WERI-Rb-1 (cell line): ENCODE measurements at regions not wholly inside any gene's neighbourhood (a gene's known extent, or its start where the extent isn't known, plus 50 kb on each side); places are given as distances from the start of the nearest gene placed in this dataset.

ENCODE experiments used
- DNase-seq: peaks from one replicate; pipeline ENCODE4 v3.0.0-alpha.2; 2020
- H3K27ac ChIP-seq: fragments of 250-450 bp; sonication (Bioruptor Pico); 2 replicates; pipeline ENCODE4 v1.5.1; 2020; ENCODE audit warnings: mild to moderate bottlenecking, moderate library complexity
- H3K27me3 ChIP-seq: fragments of 250-450 bp; sonication (Bioruptor Pico); 2 replicates; pipeline ENCODE4 v1.5.1; 2021; ENCODE audit warnings: mild to moderate bottlenecking, low read depth, moderate library complexity; ENCODE audit not compliant: insufficient read depth, severe bottlenecking
- H3K36me3 ChIP-seq: fragments of 250-450 bp; sonication (Bioruptor Pico); 2 replicates; pipeline ENCODE4 v1.5.1; 2020; ENCODE audit warnings: mild to moderate bottlenecking, moderate library complexity
- H3K4me3 ChIP-seq: 2 replicates; pipeline ENCODE4 v1.5.1; 2011; ENCODE audit warnings: low read depth, mild to moderate bottlenecking, control low read depth, low read length
- H3K9me3 ChIP-seq: fragments of 250-450 bp; sonication (Bioruptor Pico); 2 replicates; pipeline ENCODE4 v1.5.1; 2021; ENCODE audit warnings: mild to moderate bottlenecking, moderate library complexity; ENCODE audit not compliant: severe bottlenecking
- TF ChIP-seq, protein P1 (sequence below): IDR thresholded peaks from 2 replicates; pipeline ENCODE4 v1.5.1; 2011; ENCODE audit warnings: low read depth, mild to moderate bottlenecking, control low read depth, inconsistent platforms, low read length

- no peak overlapping the region for H3K27ac ChIP-seq
- H3K36me3 ChIP-seq = no peaks in the 10 kb centered on the region
- DNase-seq = no peak
- no peaks in the 10 kb centered on the region for H3K9me3 ChIP-seq
- H3K4me3 ChIP-seq = no peak overlapping the region
- TF ChIP-seq, protein P1, sequence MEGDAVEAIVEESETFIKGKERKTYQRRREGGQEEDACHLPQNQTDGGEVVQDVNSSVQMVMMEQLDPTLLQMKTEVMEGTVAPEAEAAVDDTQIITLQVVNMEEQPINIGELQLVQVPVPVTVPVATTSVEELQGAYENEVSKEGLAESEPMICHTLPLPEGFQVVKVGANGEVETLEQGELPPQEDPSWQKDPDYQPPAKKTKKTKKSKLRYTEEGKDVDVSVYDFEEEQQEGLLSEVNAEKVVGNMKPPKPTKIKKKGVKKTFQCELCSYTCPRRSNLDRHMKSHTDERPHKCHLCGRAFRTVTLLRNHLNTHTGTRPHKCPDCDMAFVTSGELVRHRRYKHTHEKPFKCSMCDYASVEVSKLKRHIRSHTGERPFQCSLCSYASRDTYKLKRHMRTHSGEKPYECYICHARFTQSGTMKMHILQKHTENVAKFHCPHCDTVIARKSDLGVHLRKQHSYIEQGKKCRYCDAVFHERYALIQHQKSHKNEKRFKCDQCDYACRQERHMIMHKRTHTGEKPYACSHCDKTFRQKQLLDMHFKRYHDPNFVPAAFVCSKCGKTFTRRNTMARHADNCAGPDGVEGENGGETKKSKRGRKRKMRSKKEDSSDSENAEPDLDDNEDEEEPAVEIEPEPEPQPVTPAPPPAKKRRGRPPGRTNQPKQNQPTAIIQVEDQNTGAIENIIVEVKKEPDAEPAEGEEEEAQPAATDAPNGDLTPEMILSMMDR = no peak
- H3K27me3 ChIP-seq = no peaks in the 10 kb centered on the region
Measured at GRCh38 chr11:92775003-92775676, 194.3 kb upstream of the MTNR1B start.

GRCh38 chr11:92776676-92777075, 192.8 kb upstream of the MTNR1B start:
- DNase-seq = no peak
- TF ChIP-seq, protein P1 = no peak

GRCh38 chr11:92779746-92780145, 189.7 kb upstream of the MTNR1B start:
- no peak for DNase-seq
- Histone ChIP-seq H3K27me3 (no peaks in the 10 kb centered on the region), H3K36me3 (no peaks in the 10 kb centered on the region), H3K4me3 (no peak overlapping the region), H3K27ac (no peak overlapping the region), H3K9me3 (no peaks in the 10 kb centered on the region)
- TF ChIP-seq, protein P1 = no peak

More at GRCh38 chr11:92776676-92777075, 192.8 kb upstream of the MTNR1B start:
- Histone ChIP-seq H3K27me3 (no peaks in the 10 kb centered on the region), H3K36me3 (no peaks in the 10 kb centered on the region), H3K9me3 (no peaks in the 10 kb centered on the region), H3K27ac (no peak overlapping the region), H3K4me3 (no peak overlapping the region)

- TF ChIP-seq, protein P1 = no peak
- no peak overlapping the region for H3K4me3 ChIP-seq
- DNase-seq = no peak
- H3K27ac ChIP-seq = no peak overlapping the region
- no peaks in the 10 kb centered on the region for H3K9me3 ChIP-seq
- no peaks in the 10 kb centered on the region for H3K27me3 ChIP-seq
- no peaks in the 10 kb centered on the region for H3K36me3 ChIP-seq
Measured at GRCh38 chr11:92781151-92781550, 188.3 kb upstream of the MTNR1B start.

DNA sequence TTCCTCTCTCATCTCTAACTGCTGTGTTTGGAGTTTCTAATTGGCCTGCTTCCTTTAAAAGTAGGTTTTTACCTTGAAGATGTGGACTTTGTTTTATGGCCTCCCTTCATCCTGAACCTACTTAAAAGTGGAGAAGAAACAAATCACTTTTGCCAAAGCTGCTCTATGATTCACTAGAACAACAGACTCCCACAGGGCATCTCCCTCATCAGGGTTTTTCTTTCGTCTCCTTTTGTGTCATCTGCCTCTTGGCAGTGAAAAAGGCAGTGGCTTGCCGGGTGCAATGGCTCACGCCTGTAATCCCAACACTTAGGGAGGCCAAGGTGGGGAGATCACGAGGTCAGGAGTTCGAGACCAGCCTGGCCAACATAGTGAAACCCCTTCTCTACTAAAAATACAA, 186.6 kb upstream of the MTNR1B start:
- Histone ChIP-seq H3K27ac (no peak overlapping the region), H3K9me3 (no peaks in the 10 kb centered on the region), H3K27me3 (no peaks in the 10 kb centered on the region), H3K4me3 (no peak overlapping the region), H3K36me3 (no peaks in the 10 kb centered on the region)
- no peak for DNase-seq
- TF ChIP-seq, protein P1 = no peak

DNA sequence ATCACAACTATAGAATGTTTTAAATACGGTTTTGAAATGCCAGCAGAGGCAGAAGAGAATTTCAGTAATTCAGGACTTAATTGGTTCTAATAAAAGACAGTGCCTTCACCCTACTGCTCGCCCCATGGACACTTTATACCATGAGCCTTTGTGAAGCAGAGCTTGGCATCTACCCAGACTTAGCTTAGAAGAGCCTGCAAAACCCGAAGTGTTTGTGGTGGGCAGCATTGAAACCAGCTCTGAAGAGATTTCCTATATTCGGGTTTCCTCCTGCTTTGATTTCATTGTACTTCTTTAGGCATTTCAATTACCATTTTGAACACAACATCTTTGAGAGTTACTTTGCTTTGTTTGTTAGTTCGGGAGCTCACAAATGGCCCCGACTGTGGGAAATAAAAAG, 185.1 kb upstream of the MTNR1B start:
- Histone ChIP-seq H3K4me3 (no peak overlapping the region), H3K27me3 (no peaks in the 10 kb centered on the region), H3K36me3 (no peaks in the 10 kb centered on the region), H3K27ac (no peak overlapping the region), H3K9me3 (no peaks in the 10 kb centered on the region)
- DNase-seq = no peak
- TF ChIP-seq, protein P1 = no peak
